ENCODE measurements at regions not wholly inside any gene's neighbourhood (a gene's known extent, or its start where the extent isn't known, plus 50 kb on each side); places are given as distances from the start of the nearest gene placed in this dataset.

GRCh38 chr4:164402554-164402953 is 351.4 kb upstream of the SMIM31 start:
- DNase-seq: no peak
- TF ChIP-seq, protein P1, sequence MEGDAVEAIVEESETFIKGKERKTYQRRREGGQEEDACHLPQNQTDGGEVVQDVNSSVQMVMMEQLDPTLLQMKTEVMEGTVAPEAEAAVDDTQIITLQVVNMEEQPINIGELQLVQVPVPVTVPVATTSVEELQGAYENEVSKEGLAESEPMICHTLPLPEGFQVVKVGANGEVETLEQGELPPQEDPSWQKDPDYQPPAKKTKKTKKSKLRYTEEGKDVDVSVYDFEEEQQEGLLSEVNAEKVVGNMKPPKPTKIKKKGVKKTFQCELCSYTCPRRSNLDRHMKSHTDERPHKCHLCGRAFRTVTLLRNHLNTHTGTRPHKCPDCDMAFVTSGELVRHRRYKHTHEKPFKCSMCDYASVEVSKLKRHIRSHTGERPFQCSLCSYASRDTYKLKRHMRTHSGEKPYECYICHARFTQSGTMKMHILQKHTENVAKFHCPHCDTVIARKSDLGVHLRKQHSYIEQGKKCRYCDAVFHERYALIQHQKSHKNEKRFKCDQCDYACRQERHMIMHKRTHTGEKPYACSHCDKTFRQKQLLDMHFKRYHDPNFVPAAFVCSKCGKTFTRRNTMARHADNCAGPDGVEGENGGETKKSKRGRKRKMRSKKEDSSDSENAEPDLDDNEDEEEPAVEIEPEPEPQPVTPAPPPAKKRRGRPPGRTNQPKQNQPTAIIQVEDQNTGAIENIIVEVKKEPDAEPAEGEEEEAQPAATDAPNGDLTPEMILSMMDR (IDR thresholded peaks at IDR 0.05): no peak

GRCh38 chr4:164405774-164406173 is 348.2 kb upstream of the SMIM31 start:
- Histone ChIP-seq H3K27ac (no peak overlapping the region), H3K9me3 (no peaks in the 10 kb centered on the region), H3K36me3 (no peaks in the 10 kb centered on the region), H3K27me3 (no peaks in the 10 kb centered on the region), H3K4me3 (no peak overlapping the region), H3K4me1 (no peaks in the 10 kb centered on the region), H3K9ac (ENCODE audit: low read depth in 2 of 2, low read length in 2 of 2) (no peak overlapping the region)
- no peak for DNase-seq
- TF ChIP-seq, protein P1 (IDR thresholded peaks at IDR 0.05): no peak
- intact Hi-C loops (cut with DNase I): no loop called here

More at GRCh38 chr4:164402554-164402953, 351.4 kb upstream of the SMIM31 start:
- Histone ChIP-seq H3K36me3 (no peaks in the 10 kb centered on the region), H3K27me3 (no peaks in the 10 kb centered on the region), H3K4me1 (no peaks in the 10 kb centered on the region), H3K4me3 (no peak overlapping the region), H3K9me3 (no peaks in the 10 kb centered on the region), H3K9ac (ENCODE audit: low read depth in 2 of 2, low read length in 2 of 2) (no peak overlapping the region), H3K27ac (no peak overlapping the region)
- intact Hi-C loops (cut with DNase I): no loop called here

DNA sequence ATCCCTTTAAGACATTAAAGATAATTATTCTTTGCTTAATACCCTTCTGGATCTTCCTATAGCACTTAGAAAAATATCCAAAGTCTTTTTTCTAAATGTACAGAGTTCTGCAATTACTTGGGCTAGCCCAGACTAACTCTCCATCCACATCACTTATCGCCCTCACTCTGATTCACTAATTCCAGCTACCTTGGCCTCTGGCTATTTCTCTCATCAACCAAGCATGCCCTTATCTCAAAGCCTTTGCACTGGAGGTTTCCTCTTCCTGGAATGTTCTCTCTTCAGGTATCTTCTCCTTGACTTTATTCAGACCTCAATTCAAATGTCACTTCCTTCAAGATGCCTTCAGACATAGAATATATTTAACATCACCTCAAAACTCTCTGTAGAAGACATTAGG is 345.1 kb upstream of the SMIM31 start:
- TF ChIP-seq, protein P1 (IDR thresholded peaks at IDR 0.05): no peak
- Histone ChIP-seq H3K4me1 (no peaks in the 10 kb centered on the region), H3K36me3 (no peaks in the 10 kb centered on the region), H3K9ac (ENCODE audit: low read depth in 2 of 2, low read length in 2 of 2) (no peak overlapping the region), H3K27ac (no peak overlapping the region), H3K9me3 (no peaks in the 10 kb centered on the region), H3K4me3 (no peak overlapping the region), H3K27me3 (no peaks in the 10 kb centered on the region)
- DNase-seq: no peak
- intact Hi-C loops (cut with DNase I): no loop called here

DNA sequence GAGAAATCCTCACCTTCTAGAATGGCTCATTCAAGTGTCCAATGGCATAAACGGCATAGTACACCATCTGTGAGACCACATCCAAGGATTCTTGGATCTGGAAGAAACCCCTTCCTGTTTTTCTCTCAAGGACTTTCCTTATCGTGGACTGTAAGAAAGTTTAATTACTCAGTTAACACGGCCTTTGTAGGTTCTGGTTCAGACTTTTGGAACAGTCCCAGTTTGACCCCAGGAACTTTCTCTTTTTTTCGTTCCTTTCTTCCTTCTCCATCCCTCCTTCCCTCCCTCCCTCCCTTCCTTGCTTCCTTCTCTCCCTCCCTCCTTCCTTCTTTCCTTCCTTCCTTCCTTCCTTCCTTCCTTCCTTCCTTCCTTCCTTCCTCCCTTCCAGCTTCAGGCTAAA is 343.5 kb upstream of the SMIM31 start:
- Histone ChIP-seq H3K27ac (no peak overlapping the region), H3K36me3 (no peaks in the 10 kb centered on the region), H3K4me1 (no peaks in the 10 kb centered on the region), H3K27me3 (no peaks in the 10 kb centered on the region), H3K9ac (ENCODE audit: low read depth in 2 of 2, low read length in 2 of 2) (no peak overlapping the region), H3K4me3 (no peak overlapping the region), H3K9me3 (no peaks in the 10 kb centered on the region)
- TF ChIP-seq, protein P1 (IDR thresholded peaks at IDR 0.05): no peak
- intact Hi-C loops (cut with DNase I): no loop called here
- DNase-seq: no peak

- no peaks in the 10 kb centered on the region for H3K36me3 ChIP-seq
- H3K9ac ChIP-seq (ENCODE audit: low read depth in 2 of 2, low read length in 2 of 2): no peak overlapping the region
- H3K4me3 ChIP-seq: no peak overlapping the region
- no peak for DNase-seq
- H3K27me3 ChIP-seq: no peaks in the 10 kb centered on the region
- H3K27ac ChIP-seq: no peak overlapping the region
- TF ChIP-seq, protein P1 (IDR thresholded peaks at IDR 0.05): no peak
- no peaks in the 10 kb centered on the region for H3K4me1 ChIP-seq
- no peaks in the 10 kb centered on the region for H3K9me3 ChIP-seq
- intact Hi-C loops (cut with DNase I): no loop called here
Observed at GRCh38 chr4:164412246-164412645, 341.7 kb upstream of the SMIM31 start.

DNA sequence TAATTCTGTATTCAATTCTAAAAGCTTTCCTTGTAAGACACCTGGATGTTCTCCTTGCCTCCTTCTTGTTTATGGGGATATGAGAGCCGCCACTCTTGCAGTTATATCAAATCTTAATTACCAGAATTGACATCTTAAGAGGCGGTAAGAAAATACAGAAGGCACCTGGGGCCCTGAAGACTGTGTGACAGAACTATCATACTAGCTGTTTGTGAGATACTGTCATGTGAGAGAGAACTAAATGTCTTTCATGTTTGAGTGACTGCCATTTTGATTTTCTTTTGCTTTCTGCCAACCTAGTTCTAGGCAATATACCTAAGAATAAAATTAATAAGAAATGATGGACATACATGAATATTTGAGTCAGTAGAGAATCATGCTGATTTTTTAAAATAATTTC is 340.2 kb upstream of the SMIM31 start:
- TF ChIP-seq, protein P1 (IDR thresholded peaks at IDR 0.05): no peak
- no peaks in the 10 kb centered on the region for H3K4me1 ChIP-seq
- no peak overlapping the region for H3K27ac ChIP-seq
- H3K27me3 ChIP-seq: no peaks in the 10 kb centered on the region
- H3K9ac ChIP-seq (ENCODE audit: low read depth in 2 of 2, low read length in 2 of 2): no peak overlapping the region
- H3K36me3 ChIP-seq: no peaks in the 10 kb centered on the region
- intact Hi-C loops (cut with DNase I): no loop called here
- H3K4me3 ChIP-seq: no peak overlapping the region
- H3K9me3 ChIP-seq: no peaks in the 10 kb centered on the region
- no peak for DNase-seq
